Caco-2 (cell line): ENCODE measurements at regions not wholly inside any gene's neighbourhood (a gene's known extent, or its start where the extent isn't known, plus 50 kb on each side); places are given as distances from the start of the nearest gene placed in this dataset.

Experiments
- BruUV-seq: library from RNA; stranded (reverse); fragments of 400-500 nt; replicated peaks from 2 replicates; lab custom pipeline; 2021; lab: Mats Ljungman, UMichigan
- CTCF ChIA-PET: fragments of 300-600 bp; sonication (Branson Sonifier 250); formaldehyde crosslinking; loops from one replicate; lab custom pipeline; 2022; ENCODE audit warnings: antibody characterized with exemption; lab: Charles Lee
- POLR2A ChIA-PET: fragments of 300-600 bp; sonication (Branson Sonifier 250); formaldehyde crosslinking; loops from one replicate; lab custom pipeline; 2022; ENCODE audit warnings: antibody characterized with exemption; lab: Charles Lee
- DNase-seq, 2 experiments: peaks; one replicate each; pipeline versions ENCODE4 v3.0.0 to v3.0.0-alpha.2; 2020 to 2022
- H3K27me3 ChIP-seq: replicated peaks from 2 replicates; pipeline ENCODE4 v1.6.0; 2011; ENCODE audit warnings: low read length; ENCODE audit not compliant: control insufficient read depth, insufficient read depth
- H3K36me3 ChIP-seq: 2 replicates; pipeline ENCODE4 v1.5.1; 2011; ENCODE audit warnings: low read length; ENCODE audit not compliant: control insufficient read depth, insufficient read depth
- H3K4me1 ChIP-seq: fragments of 250-450 bp; sonication (Bioruptor Pico); 2 replicates; pipeline ENCODE4 v1.5.1; 2020; ENCODE audit warnings: mild to moderate bottlenecking
- H3K4me3 ChIP-seq: 2 replicates; pipeline ENCODE4 v1.5.1; 2011; ENCODE audit warnings: low read depth, mild to moderate bottlenecking, control low read depth, low read length
- H3K9me3 ChIP-seq: fragments of 250-450 bp; sonication (Bioruptor Pico); 2 replicates; pipeline ENCODE4 v1.5.1; 2020; ENCODE audit warnings: mild to moderate bottlenecking, moderate library complexity
- H3K27ac Mint-ChIP-seq: one replicate; pipeline ENCODE4 v1.8.0; 2022; ENCODE audit warnings: mixed read lengths; ENCODE audit not compliant: unreplicated experiment
- H3K27me3 Mint-ChIP-seq: one replicate; pipeline ENCODE4 v1.8.0; 2022; ENCODE audit warnings: mixed read lengths; ENCODE audit not compliant: insufficient read depth, unreplicated experiment
- H3K36me3 Mint-ChIP-seq: one replicate; pipeline ENCODE4 v1.8.0; 2022; ENCODE audit warnings: mild to moderate bottlenecking, mixed read lengths; ENCODE audit not compliant: insufficient read depth, unreplicated experiment
- H3K4me1 Mint-ChIP-seq: one replicate; pipeline ENCODE4 v1.8.0; 2022; ENCODE audit warnings: low read depth, mixed read lengths; ENCODE audit not compliant: unreplicated experiment
- H3K4me3 Mint-ChIP-seq: one replicate; pipeline ENCODE4 v1.8.0; 2022; ENCODE audit warnings: mild to moderate bottlenecking, moderate library complexity, mixed read lengths; ENCODE audit not compliant: unreplicated experiment
- H3K9me3 Mint-ChIP-seq: one replicate; pipeline ENCODE4 v1.8.0; 2022; ENCODE audit warnings: mixed read lengths; ENCODE audit not compliant: unreplicated experiment
- intact Hi-C: fragments of 100-400 bp; cut with micrococcal nuclease; formaldehyde crosslinking; loops from one replicate; pipeline ENCODE4 v1.10.0; 2022; ENCODE audit not compliant: unreplicated experiment
- TF ChIP-seq, protein P1 (sequence below), 2 experiments: fragments of 200-600 bp in 1 of 2; IDR thresholded peaks; 1 replicate in 1 of 2; 2 replicates in 1 of 2; pipeline versions ENCODE4 v1.5.1 to v1.8.0; 2011 to 2022; ENCODE audit warnings: antibody characterized with exemption in 1 of 2, control low read depth in 1 of 2, inconsistent platforms in 1 of 2, low read depth in 1 of 2, low read length in 1 of 2, mild to moderate bottlenecking in 1 of 2, moderate library complexity in 1 of 2; ENCODE audit not compliant: insufficient read depth in 1 of 2, severe bottlenecking in 1 of 2, unreplicated experiment in 1 of 2

DNA sequence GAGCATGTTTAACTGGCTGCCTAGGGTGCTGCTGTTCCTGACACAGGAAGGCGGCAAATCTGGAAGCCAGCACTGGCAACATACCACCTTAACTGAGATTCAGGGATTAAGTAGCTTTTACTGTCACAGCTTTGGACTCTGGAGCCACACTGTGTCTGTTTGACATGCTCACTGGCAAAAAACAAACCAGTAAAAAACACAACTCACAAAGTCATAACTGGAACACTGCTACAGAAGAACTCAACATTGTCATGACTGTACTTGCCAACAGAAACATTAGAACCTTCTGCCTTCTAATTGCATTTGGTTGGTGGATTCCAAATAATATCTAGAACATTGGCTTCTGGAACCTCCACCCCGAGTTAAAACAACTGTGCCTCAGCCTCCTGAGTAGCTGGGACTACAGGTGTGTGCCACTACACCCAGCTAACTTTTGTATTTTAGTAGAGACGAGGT is 117.6 kb downstream of the TTC6 start:
- Mint-ChIP-seq H3K36me3 (no peaks in the 10 kb centered on the region), H3K9me3 (no peaks in the 10 kb centered on the region), H3K4me3 (no peak overlapping the region), H3K27ac (no peak overlapping the region), H3K27me3 (no peaks in the 10 kb centered on the region), H3K4me1 (no peaks in the 10 kb centered on the region)
- DNase-seq = no peak
- Histone ChIP-seq H3K36me3 (peaks cover 2% of the 10 kb centered on the region; the same call in 1 of the 2 replicates), H3K27me3 (no peaks in the 10 kb centered on the region), H3K9me3 (no peaks in the 10 kb centered on the region), H3K4me1 (0 out of 2 replicates have a peak, but pooled peaks cover 4% of the 10 kb centered on the region), H3K4me3 (no peak overlapping the region)
- intact Hi-C loops = no loop called here
- no TSS peak for BruUV-seq
- ChIA-PET CTCF (no interaction called here), POLR2A (no interaction called here)
- TF ChIP-seq, protein P1, sequence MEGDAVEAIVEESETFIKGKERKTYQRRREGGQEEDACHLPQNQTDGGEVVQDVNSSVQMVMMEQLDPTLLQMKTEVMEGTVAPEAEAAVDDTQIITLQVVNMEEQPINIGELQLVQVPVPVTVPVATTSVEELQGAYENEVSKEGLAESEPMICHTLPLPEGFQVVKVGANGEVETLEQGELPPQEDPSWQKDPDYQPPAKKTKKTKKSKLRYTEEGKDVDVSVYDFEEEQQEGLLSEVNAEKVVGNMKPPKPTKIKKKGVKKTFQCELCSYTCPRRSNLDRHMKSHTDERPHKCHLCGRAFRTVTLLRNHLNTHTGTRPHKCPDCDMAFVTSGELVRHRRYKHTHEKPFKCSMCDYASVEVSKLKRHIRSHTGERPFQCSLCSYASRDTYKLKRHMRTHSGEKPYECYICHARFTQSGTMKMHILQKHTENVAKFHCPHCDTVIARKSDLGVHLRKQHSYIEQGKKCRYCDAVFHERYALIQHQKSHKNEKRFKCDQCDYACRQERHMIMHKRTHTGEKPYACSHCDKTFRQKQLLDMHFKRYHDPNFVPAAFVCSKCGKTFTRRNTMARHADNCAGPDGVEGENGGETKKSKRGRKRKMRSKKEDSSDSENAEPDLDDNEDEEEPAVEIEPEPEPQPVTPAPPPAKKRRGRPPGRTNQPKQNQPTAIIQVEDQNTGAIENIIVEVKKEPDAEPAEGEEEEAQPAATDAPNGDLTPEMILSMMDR (IDR thresholded peaks at IDR 0.05; ENCODE audit: insufficient read depth in 1 of 2, low read depth in 1 of 2, low read length in 1 of 2, severe bottlenecking in 1 of 2, unreplicated experiment in 1 of 2) = no peak

DNA sequence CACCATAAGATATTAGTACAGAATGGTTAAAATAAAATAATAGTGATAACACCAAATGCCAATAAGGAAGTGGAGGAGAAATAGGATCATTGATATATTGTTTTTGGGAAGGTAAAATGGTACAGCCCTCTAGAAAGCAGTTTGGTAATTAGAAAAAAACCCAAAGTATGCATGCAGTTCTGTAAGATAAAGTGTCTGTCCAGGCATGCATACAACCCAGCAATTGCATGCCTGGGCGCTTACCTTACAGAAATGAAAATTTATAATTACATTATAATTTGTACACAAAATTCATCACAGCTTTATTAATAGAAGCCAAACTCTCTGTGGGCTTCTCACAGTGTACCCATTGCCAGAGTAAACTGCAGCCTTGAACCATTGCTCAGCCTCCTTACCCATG is 124.7 kb downstream of the TTC6 start:
- Mint-ChIP-seq H3K9me3 (no peaks in the 10 kb centered on the region), H3K36me3 (no peaks in the 10 kb centered on the region), H3K27me3 (no peaks in the 10 kb centered on the region), H3K27ac (no peak overlapping the region), H3K4me1 (peaks cover 6% of the 10 kb centered on the region), H3K4me3 (no peak overlapping the region)
- Histone ChIP-seq H3K4me1 (no peaks in the 10 kb centered on the region; the same call in none of the 2 replicates), H3K27me3 (no peaks in the 10 kb centered on the region), H3K4me3 (no peak overlapping the region), H3K9me3 (no peaks in the 10 kb centered on the region), H3K36me3 (no peaks in the 10 kb centered on the region)
- intact Hi-C loops = no loop called here
- CTCF ChIA-PET = no interaction called here
- POLR2A ChIA-PET = no interaction called here
- BruUV-seq = no TSS peak
- DNase-seq = no peak
- TF ChIP-seq, protein P1 (IDR thresholded peaks at IDR 0.05; ENCODE audit: insufficient read depth in 1 of 2, low read depth in 1 of 2, low read length in 1 of 2, severe bottlenecking in 1 of 2, unreplicated experiment in 1 of 2) = no peak

DNA sequence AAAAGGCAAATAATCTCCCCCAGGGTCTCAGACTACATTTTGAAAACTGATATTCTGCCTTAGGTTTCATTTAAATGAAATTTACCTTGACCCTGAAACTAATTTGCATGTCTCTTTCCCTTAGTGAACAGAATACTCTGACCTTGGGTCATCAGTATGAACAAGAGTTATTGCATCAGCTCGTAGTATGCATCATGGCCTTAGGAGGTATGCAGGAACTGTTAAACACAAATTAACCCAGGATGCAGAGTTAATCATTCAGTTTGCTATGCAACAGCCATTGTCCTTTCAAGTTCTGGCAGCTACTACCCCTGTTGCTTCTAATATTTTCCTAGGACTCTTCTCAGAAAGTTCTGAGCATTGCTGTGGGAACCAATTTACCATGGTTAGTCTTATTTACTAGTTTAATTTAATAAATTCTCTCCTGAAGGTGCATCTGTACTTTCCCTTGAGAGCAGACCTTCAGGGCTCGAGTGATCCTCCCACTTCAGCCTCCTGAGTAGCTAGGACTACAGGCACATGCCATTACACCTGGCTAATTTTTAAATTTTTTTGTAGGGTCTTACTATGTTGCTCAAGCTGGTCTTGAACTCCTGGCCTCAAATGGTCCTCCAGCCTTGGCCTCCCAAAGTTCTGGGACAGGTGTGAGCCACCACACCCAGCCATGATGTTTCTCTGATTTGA is 126.7 kb downstream of the TTC6 start:
- H3K9me3 Mint-ChIP-seq = no peaks in the 10 kb centered on the region
- H3K4me3 Mint-ChIP-seq = no peak overlapping the region
- Histone ChIP-seq H3K36me3 (no peaks in the 10 kb centered on the region), H3K27me3 (no peaks in the 10 kb centered on the region), H3K4me3 (no peak overlapping the region), H3K4me1 (no peaks in the 10 kb centered on the region; the same call in none of the 2 replicates), H3K9me3 (no peaks in the 10 kb centered on the region)
- H3K27me3 Mint-ChIP-seq = no peaks in the 10 kb centered on the region
- intact Hi-C loops = no loop called here
- TF ChIP-seq, protein P1 (IDR thresholded peaks at IDR 0.05; ENCODE audit: insufficient read depth in 1 of 2, low read depth in 1 of 2, low read length in 1 of 2, severe bottlenecking in 1 of 2, unreplicated experiment in 1 of 2) = no peak
- ChIA-PET POLR2A (no interaction called here), CTCF (no interaction called here)
- H3K27ac Mint-ChIP-seq = no peak overlapping the region
- no TSS peak for BruUV-seq
- DNase-seq = no peak
- H3K36me3 Mint-ChIP-seq = no peaks in the 10 kb centered on the region
- peaks cover 6% of the 10 kb centered on the region for H3K4me1 Mint-ChIP-seq
